GM18868 (cell line): ENCODE measurements at regions not wholly inside any gene's neighbourhood (a gene's known extent, or its start where the extent isn't known, plus 50 kb on each side); places are given as distances from the start of the nearest gene placed in this dataset.

Experiments used
- ATAC-seq: cut with Tn5 transposase; IDR thresholded peaks from one replicate; pipeline ENCODE4 v1.9.1; 2021; ENCODE audit warnings: mild to moderate bottlenecking, moderate library complexity; ENCODE audit not compliant: unreplicated experiment

DNA sequence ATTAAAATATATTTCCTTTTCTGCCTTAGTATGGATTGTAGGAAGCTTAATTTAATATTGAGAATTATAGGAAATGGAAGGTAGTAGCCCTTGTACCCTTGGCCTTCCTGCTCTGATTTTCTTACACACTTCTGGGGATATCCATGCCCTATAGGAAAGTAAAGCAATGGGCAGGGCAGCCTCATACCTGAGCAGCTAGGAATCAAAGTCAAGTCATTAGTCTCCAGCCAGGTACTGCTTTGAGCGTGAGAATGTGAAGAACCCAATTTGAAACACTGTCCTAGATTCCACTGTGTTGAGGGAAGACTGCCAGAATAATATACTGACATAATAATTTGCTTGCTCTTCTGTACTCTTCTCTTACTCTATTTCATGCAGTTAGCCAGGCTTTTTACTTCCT lies 51.0 kb upstream of the L3MBTL3 start:
- ATAC-seq = no peak

DNA sequence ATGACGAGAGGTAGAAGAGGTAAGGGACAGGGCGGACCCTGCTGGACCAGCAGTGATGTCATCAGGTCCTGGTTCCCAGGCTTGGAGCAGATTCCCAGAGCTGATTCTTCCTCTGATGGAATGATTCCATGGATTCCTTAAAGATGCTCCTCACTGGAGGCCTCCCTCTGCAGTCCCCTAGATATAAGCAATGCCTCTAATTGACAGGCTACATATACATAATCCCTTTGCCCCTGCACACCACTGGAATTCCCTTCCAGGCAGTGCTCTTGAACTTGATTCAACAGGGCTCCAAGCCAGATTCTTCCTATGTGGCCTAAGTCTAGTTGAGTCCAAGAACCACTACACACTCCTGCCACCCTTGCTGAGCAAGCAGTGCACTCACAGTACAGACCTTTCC lies 52.3 kb upstream of the L3MBTL3 start:
- ATAC-seq = no peak

DNA sequence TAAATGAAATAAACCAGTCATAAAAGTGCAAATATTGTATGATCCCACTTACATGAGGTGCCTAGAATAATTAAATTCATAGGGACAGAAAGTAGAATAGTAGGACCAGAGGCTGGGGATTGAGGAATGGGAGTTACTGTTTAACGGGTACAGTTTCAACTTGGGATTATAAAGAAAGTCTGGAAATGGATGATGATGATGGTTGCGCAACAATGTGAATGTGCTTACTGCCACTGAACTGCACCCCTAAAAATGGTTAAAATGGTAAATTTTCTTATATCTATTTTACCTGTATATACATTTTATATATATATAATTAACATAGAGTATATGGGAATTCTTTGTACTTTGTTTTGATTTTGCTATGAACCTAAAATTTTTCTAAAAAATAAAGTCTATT lies 53.3 kb upstream of the L3MBTL3 start:
- ATAC-seq = no peak

DNA sequence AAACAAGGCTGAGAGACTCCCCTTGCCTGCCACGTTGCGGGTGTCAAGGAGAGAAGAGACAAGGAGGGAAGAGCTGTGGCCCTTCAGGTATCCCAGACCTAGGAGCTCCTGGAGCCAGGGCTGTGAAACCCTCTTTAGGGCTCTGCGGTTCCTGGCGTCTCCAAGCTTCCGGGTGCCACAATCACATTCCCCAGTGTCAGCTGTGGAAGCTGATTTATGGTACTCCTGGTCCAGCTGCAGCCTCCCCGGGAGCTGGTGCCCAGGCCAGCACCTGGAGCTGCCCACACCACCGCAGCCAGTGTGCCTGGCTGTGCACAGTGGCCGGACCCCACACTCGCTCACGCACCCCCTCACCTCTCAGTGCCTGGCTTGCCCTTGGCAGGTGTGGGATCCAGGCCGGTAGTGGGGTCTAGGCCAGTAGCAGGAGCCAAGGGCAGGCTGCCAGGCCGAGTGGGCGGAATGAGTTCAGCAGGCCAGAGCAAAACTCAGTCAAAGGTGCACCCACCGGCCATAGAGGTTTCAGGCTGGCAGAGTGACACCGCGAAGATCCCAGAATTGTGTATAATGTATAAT lies 58.9 kb upstream of the L3MBTL3 start:
- ATAC-seq = no peak

DNA sequence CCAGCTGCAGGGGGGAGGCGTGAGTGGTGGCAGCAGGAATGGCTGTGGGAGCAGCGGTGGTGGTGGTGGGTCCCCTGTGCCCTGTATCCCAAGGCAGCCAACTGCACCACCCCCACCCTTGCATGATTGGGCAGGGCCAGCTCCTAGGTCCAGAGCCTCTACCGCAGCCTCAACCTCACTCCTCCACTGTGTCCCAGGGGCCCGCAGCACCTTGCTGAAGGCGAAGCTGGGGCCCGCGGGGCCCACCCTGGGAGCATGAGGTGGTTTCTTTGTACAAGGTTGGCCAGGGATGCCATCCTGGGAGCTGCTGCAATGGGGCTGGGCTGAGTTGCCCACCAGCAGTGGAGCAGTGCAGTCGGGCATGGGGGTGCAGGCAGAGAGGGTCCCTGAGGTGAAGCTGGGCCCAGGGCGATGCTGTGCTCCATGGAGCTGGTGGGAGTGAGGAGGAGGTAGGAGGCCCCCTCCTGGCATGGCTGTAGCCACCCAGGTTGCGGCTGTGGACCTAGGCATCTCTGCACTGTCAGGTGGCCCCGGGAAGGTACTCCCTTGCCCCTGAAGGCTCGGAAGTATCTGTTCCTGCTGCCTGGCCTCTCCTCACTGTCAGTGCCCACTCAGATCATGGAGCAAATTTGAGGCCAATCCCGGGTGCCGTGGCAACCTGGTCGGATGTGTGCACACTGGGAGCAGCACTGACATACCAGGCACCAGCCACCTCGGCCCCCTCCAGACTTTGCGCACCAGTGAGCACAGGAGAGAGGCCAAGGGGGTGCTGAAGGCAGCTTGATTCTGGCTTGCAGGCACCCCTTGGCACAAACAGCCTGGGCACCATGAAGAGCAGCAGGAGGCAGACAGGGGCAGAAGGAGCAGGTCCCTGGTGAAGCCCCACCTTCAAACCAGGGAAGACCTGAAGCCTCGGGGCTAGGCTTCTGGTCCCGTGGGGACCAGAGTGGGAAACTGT lies 60.2 kb upstream of the L3MBTL3 start:
- no peak for ATAC-seq

GRCh38 chr6:129955584-129955983 lies 62.8 kb upstream of the L3MBTL3 start:
- no peak for ATAC-seq

DNA sequence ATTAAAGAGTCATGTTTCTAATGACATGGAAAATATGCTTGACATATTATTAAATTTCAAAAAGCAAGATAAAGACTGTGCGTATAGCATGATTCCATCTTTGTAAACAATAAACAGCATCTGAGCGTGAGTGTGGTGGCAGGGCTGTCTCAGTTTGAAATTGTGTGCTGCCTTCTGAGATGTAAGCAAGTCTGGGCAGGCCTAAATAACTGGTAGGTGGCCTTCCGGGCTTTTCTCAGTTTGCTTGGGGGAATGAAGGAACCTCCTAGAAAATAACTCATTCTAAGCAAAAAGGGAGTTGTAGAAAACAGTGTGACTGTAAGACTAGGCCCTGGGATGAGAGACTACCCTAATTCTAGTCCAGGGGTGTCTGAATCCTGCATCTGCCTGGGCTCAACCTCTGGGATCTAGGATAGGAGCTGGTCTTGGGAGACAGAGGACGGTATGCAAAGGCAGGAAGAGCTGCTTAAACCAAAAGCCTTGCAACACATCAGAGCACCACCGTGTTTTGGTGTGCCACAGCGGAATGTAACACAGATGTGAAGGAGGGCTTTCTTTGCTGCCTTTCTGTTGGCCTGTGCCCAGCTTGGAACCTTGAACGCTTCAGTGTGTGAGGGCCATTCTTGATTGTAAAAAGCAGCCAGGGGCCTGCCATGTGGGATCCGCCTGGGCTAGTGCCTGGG lies 63.5 kb upstream of the L3MBTL3 start:
- ATAC-seq = no peak

- ATAC-seq = no peak
Measured at GRCh38 chr6:129947797-129948196, 70.6 kb upstream of the L3MBTL3 start.

- ATAC-seq = no peak
Measured at GRCh38 chr6:129946439-129947140, 71.8 kb upstream of the L3MBTL3 start.

- no peak for ATAC-seq
Measured at GRCh38 chr6:129943637-129944271, 74.6 kb upstream of the L3MBTL3 start.

- no peak for ATAC-seq
Measured at GRCh38 chr6:129940454-129941195, 77.8 kb upstream of the L3MBTL3 start.

- ATAC-seq = no peak
Measured at GRCh38 chr6:129938249-129939020, 77.3 kb upstream of the TMEM244 start.

DNA sequence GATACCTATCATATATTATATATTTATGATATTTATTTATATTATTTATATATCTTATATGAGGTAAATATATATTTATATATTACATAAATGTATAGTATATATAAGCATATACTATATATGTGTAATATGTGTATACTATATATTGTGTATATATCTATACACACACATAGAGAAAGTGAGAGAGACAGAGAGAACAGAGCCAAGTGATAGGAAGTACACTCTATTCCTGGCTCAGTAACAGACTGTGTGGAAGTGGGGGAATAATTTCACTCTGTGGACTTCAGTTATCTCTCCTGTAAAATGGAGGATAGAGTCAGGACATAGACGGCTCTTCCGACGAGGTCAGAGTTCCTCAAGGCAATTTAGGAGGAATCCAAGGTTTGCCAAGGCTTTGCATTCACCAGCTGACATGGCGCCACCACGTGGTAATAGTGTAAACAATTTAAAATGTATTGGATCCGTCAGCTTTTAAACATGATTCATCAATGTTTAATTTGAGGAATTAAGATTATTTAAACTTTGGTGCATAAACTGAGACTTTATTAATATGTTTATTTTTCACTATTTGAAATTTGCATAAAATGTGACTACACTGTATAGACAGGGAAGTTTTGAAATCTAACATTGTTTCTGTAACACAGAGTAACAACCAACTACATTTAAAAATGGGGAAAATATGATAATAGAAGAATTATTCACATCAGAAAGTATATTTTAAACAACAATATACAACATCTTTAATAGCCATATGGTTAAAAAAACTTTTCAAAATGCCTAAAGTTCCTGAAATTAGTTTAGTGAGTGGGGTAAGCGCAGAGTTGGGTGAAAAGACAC lies 75.4 kb upstream of the TMEM244 start:
- ATAC-seq = peak; percentile 81

DNA sequence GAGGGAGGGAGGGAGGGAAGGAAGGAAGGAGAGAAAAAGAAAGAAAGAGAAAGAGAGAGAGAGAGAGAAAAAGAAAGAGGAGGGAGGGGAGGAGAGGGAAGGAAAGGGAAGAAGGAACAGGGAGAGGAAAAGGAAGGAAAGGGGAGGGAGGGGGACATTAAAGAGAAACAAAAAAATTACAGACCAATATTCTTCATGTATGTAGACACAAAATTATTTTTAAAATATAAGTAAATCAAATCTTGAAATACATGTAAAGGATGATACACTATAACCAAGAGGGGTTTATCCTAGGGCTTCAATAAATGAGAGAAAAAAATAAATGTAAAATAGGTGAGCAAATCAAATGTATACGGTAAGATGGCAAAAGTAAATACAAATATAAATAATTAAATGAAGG lies 71.2 kb upstream of the TMEM244 start:
- ATAC-seq = no peak

DNA sequence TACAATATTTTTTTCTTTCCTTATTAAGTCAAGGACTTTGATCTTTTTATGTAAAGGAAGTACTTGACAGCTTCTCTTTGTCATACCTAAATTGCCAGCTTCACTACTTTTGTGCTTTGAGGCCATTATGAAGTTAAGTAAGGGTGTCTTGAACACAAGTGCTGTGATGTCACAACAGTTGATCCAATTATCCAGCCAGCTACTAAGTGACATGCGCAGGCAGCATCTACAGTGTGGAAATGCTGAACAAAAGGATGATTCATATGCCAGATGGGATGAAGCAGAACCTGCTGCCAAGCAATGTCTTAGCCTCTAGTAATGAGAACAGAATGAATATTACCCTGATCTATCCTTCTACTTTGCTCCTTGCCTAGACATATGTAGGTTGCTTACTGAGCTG lies 68.3 kb upstream of the TMEM244 start:
- ATAC-seq = no peak

GRCh38 chr6:129923530-129924250 lies 62.6 kb upstream of the TMEM244 start:
- ATAC-seq = no peak

DNA sequence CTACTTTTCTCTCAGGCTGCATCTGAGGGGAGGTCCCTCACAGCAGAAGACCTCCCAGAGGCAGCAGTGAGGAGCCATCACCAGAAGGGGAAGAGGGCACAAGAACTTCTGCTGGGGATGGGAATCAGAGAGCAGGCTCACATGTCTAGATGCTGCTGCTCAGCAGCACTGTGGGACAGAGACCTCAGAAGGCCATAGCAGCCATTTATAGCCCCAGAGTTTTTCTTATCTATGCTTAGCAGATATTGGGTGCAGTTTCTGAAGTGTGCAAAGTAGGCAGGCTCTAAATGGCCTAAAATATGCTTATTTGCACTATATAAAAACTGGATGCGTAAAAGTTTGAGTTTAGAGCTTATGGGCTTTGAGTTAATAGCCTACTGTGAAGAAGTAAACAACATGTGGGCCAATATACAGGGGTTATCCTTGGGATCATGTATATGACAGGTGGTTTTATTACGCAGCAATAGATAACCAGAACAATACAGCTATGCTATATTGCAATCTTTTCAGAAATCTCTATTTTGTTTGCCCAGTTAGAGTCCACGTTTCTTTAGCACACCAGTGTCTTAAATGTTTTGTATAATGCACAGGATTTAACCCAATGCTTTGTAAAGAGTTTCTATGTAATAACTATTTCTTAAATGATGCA lies 60.2 kb upstream of the TMEM244 start:
- ATAC-seq = no peak
